ENCODE measurements at regions not wholly inside any gene's neighbourhood (a gene's known extent, or its start where the extent isn't known, plus 50 kb on each side); places are given as distances from the start of the nearest gene placed in this dataset.
"Not testable (repeated sequence)": the region's sequence is repeated elsewhere in the genome, so short reads cannot be mapped to it uniquely, and the experiment has no call there.

- Histone ChIP-seq H3K4me1 (ENCODE audit: control insufficient read depth, insufficient read depth, low read length) (no peaks in the 10 kb centered on the region), H3K9me3 (ENCODE audit: control insufficient read depth, insufficient read depth, low read depth, low read length) (no peaks in the 10 kb centered on the region), H3K36me3 (ENCODE audit: control insufficient read depth, insufficient read depth, low read length) (no peaks in the 10 kb centered on the region), H3K27me3 (ENCODE audit: control insufficient read depth, insufficient read depth, low read length) (no peaks in the 10 kb centered on the region), H3K4me3 (ENCODE audit: low read depth, low read length) (no peak overlapping the region), H3K9ac (ENCODE audit: low read length) (no peak overlapping the region), H3K27ac (ENCODE audit: low read depth, low read length) (no peak overlapping the region)
Observed at GRCh38 chr2:21369787-21370186, 246.0 kb downstream of the TDRD15 start.

- Histone ChIP-seq H3K4me3 (ENCODE audit: low read depth, low read length) (no peak overlapping the region), H3K9me3 (ENCODE audit: control insufficient read depth, insufficient read depth, low read depth, low read length) (no peaks in the 10 kb centered on the region), H3K36me3 (ENCODE audit: control insufficient read depth, insufficient read depth, low read length) (no peaks in the 10 kb centered on the region), H3K9ac (ENCODE audit: low read length) (no peak overlapping the region), H3K4me1 (ENCODE audit: control insufficient read depth, insufficient read depth, low read length) (no peaks in the 10 kb centered on the region), H3K27ac (ENCODE audit: low read depth, low read length) (no peak overlapping the region), H3K27me3 (ENCODE audit: control insufficient read depth, insufficient read depth, low read length) (no peaks in the 10 kb centered on the region)
Observed at GRCh38 chr2:21371499-21372003, 247.8 kb downstream of the TDRD15 start.

- H3K27me3 ChIP-seq (ENCODE audit: control insufficient read depth, insufficient read depth, low read length) = no peaks in the 10 kb centered on the region
- H3K9ac ChIP-seq (ENCODE audit: low read length) = no peak overlapping the region
- no peak overlapping the region for H3K4me3 ChIP-seq (ENCODE audit: low read depth, low read length)
Observed at GRCh38 chr2:21372654-21373053, 248.9 kb downstream of the TDRD15 start.

GRCh38 chr2:21376864-21377263 is 253.1 kb downstream of the TDRD15 start:
- H3K9ac ChIP-seq (ENCODE audit: low read length) = no peak overlapping the region
- no peaks in the 10 kb centered on the region for H3K9me3 ChIP-seq (ENCODE audit: control insufficient read depth, insufficient read depth, low read depth, low read length)
- no peaks in the 10 kb centered on the region for H3K36me3 ChIP-seq (ENCODE audit: control insufficient read depth, insufficient read depth, low read length)
- no peak overlapping the region for H3K27ac ChIP-seq (ENCODE audit: low read depth, low read length)
- H3K27me3 ChIP-seq (ENCODE audit: control insufficient read depth, insufficient read depth, low read length) = no peaks in the 10 kb centered on the region
- no peaks in the 10 kb centered on the region for H3K4me1 ChIP-seq (ENCODE audit: control insufficient read depth, insufficient read depth, low read length)
- no peak overlapping the region for H3K4me3 ChIP-seq (ENCODE audit: low read depth, low read length)

More at GRCh38 chr2:21372654-21373053, 248.9 kb downstream of the TDRD15 start:
- H3K36me3 ChIP-seq (ENCODE audit: control insufficient read depth, insufficient read depth, low read length) = no peaks in the 10 kb centered on the region
- H3K4me1 ChIP-seq (ENCODE audit: control insufficient read depth, insufficient read depth, low read length) = no peaks in the 10 kb centered on the region
- H3K9me3 ChIP-seq (ENCODE audit: control insufficient read depth, insufficient read depth, low read depth, low read length) = no peaks in the 10 kb centered on the region
- H3K27ac ChIP-seq (ENCODE audit: low read depth, low read length) = no peak overlapping the region

GRCh38 chr2:21379140-21379539 is 255.4 kb downstream of the TDRD15 start:
- no peak overlapping the region for H3K9ac ChIP-seq (ENCODE audit: low read length)
- H3K4me1 ChIP-seq (ENCODE audit: control insufficient read depth, insufficient read depth, low read length) = no peaks in the 10 kb centered on the region
- H3K27ac ChIP-seq (ENCODE audit: low read depth, low read length) = no peak overlapping the region
- no peaks in the 10 kb centered on the region for H3K9me3 ChIP-seq (ENCODE audit: control insufficient read depth, insufficient read depth, low read depth, low read length)
- H3K27me3 ChIP-seq (ENCODE audit: control insufficient read depth, insufficient read depth, low read length) = no peaks in the 10 kb centered on the region
- H3K36me3 ChIP-seq (ENCODE audit: control insufficient read depth, insufficient read depth, low read length) = no peaks in the 10 kb centered on the region
- no peak overlapping the region for H3K4me3 ChIP-seq (ENCODE audit: low read depth, low read length)

- H3K27ac ChIP-seq (ENCODE audit: low read depth, low read length); H3K27me3 ChIP-seq (ENCODE audit: control insufficient read depth, insufficient read depth, low read length); H3K36me3 ChIP-seq (ENCODE audit: control insufficient read depth, insufficient read depth, low read length); H3K4me1 ChIP-seq (ENCODE audit: control insufficient read depth, insufficient read depth, low read length); H3K9me3 ChIP-seq (ENCODE audit: control insufficient read depth, insufficient read depth, low read depth, low read length); H3K9ac ChIP-seq (ENCODE audit: low read length); H3K4me3 ChIP-seq (ENCODE audit: low read depth, low read length): not testable (repeated sequence)
Observed at GRCh38 chr2:21379668-21380067, 255.9 kb downstream of the TDRD15 start.

- Histone ChIP-seq H3K9ac (ENCODE audit: low read length) (no peak overlapping the region), H3K4me3 (ENCODE audit: low read depth, low read length) (no peak overlapping the region), H3K27me3 (ENCODE audit: control insufficient read depth, insufficient read depth, low read length) (no peaks in the 10 kb centered on the region), H3K27ac (ENCODE audit: low read depth, low read length) (no peak overlapping the region), H3K4me1 (ENCODE audit: control insufficient read depth, insufficient read depth, low read length) (no peaks in the 10 kb centered on the region), H3K9me3 (ENCODE audit: control insufficient read depth, insufficient read depth, low read depth, low read length) (no peaks in the 10 kb centered on the region), H3K36me3 (ENCODE audit: control insufficient read depth, insufficient read depth, low read length) (no peaks in the 10 kb centered on the region)
Observed at GRCh38 chr2:21381421-21381820, 257.7 kb downstream of the TDRD15 start.

- H3K36me3 ChIP-seq (ENCODE audit: control insufficient read depth, insufficient read depth, low read length) = no peaks in the 10 kb centered on the region
- no peaks in the 10 kb centered on the region for H3K4me1 ChIP-seq (ENCODE audit: control insufficient read depth, insufficient read depth, low read length)
Observed at GRCh38 chr2:21382701-21383520, 259.1 kb downstream of the TDRD15 start.

GRCh38 chr2:21386666-21387065 is 262.9 kb downstream of the TDRD15 start:
- Histone ChIP-seq H3K4me3 (ENCODE audit: low read depth, low read length) (no peak overlapping the region), H3K27me3 (ENCODE audit: control insufficient read depth, insufficient read depth, low read length) (no peaks in the 10 kb centered on the region), H3K4me1 (ENCODE audit: control insufficient read depth, insufficient read depth, low read length) (no peaks in the 10 kb centered on the region), H3K36me3 (ENCODE audit: control insufficient read depth, insufficient read depth, low read length) (no peaks in the 10 kb centered on the region), H3K9ac (ENCODE audit: low read length) (no peak overlapping the region), H3K27ac (ENCODE audit: low read depth, low read length) (no peak overlapping the region), H3K9me3 (ENCODE audit: control insufficient read depth, insufficient read depth, low read depth, low read length) (no peaks in the 10 kb centered on the region)

More at GRCh38 chr2:21382701-21383520, 259.1 kb downstream of the TDRD15 start:
- no peak overlapping the region for H3K27ac ChIP-seq (ENCODE audit: low read depth, low read length)
- no peaks in the 10 kb centered on the region for H3K9me3 ChIP-seq (ENCODE audit: control insufficient read depth, insufficient read depth, low read depth, low read length)
- no peaks in the 10 kb centered on the region for H3K27me3 ChIP-seq (ENCODE audit: control insufficient read depth, insufficient read depth, low read length)
- no peak overlapping the region for H3K4me3 ChIP-seq (ENCODE audit: low read depth, low read length)
- H3K9ac ChIP-seq (ENCODE audit: low read length) = no peak overlapping the region

GRCh38 chr2:21392649-21393048 is 268.9 kb downstream of the TDRD15 start:
- H3K27ac ChIP-seq (ENCODE audit: low read depth, low read length) = no peak overlapping the region
- no peaks in the 10 kb centered on the region for H3K9me3 ChIP-seq (ENCODE audit: control insufficient read depth, insufficient read depth, low read depth, low read length)
- H3K27me3 ChIP-seq (ENCODE audit: control insufficient read depth, insufficient read depth, low read length) = no peaks in the 10 kb centered on the region
- H3K36me3 ChIP-seq (ENCODE audit: control insufficient read depth, insufficient read depth, low read length) = no peaks in the 10 kb centered on the region
- H3K4me3 ChIP-seq (ENCODE audit: low read depth, low read length) = no peak overlapping the region
- no peaks in the 10 kb centered on the region for H3K4me1 ChIP-seq (ENCODE audit: control insufficient read depth, insufficient read depth, low read length)
- H3K9ac ChIP-seq (ENCODE audit: low read length) = no peak overlapping the region

GRCh38 chr2:21393173-21393572 is 269.4 kb downstream of the TDRD15 start:
- Histone ChIP-seq H3K36me3 (ENCODE audit: control insufficient read depth, insufficient read depth, low read length) (no peaks in the 10 kb centered on the region), H3K4me1 (ENCODE audit: control insufficient read depth, insufficient read depth, low read length) (no peaks in the 10 kb centered on the region), H3K4me3 (ENCODE audit: low read depth, low read length) (no peak overlapping the region), H3K9ac (ENCODE audit: low read length) (no peak overlapping the region), H3K9me3 (ENCODE audit: control insufficient read depth, insufficient read depth, low read depth, low read length) (no peaks in the 10 kb centered on the region), H3K27ac (ENCODE audit: low read depth, low read length) (no peak overlapping the region), H3K27me3 (ENCODE audit: control insufficient read depth, insufficient read depth, low read length) (no peaks in the 10 kb centered on the region)

Measured in HUES6 (cell line).